Suprapubic skin (tissue), 4 donors: ENCODE measurements at regions not wholly inside any gene's neighbourhood (a gene's known extent, or its start where the extent isn't known, plus 50 kb on each side); places are given as distances from the start of the nearest gene placed in this dataset.
"Not testable (repeated sequence)": the region's sequence is repeated elsewhere in the genome, so short reads cannot be mapped to it uniquely, and the experiment has no call there.

ENCODE experiments used
- DNase-seq, 2 donors: peaks; one replicate each; pipeline ENCODE4 v3.0.0-alpha.2; 2019; ENCODE audit warnings: low spot score in 2 of 2
- H3K27ac ChIP-seq: fragments of 200-600 bp; sonication (generic); one replicate; pipeline ENCODE4 v1.5.1; 2019
- H3K27me3 ChIP-seq: fragments of 200-600 bp; sonication (generic); one replicate; pipeline ENCODE4 v1.5.1; 2019
- H3K36me3 ChIP-seq: fragments of 200-600 bp; sonication (generic); one replicate; pipeline ENCODE4 v1.5.1; 2019
- H3K4me1 ChIP-seq: fragments of 200-600 bp; sonication (generic); one replicate; pipeline ENCODE4 v1.5.1; 2019
- H3K4me3 ChIP-seq: fragments of 200-600 bp; sonication (generic); one replicate; pipeline ENCODE4 v1.5.1; 2019; ENCODE audit warnings: mild to moderate bottlenecking
- H3K9me3 ChIP-seq: fragments of 200-600 bp; sonication (generic); one replicate; pipeline ENCODE4 v1.5.1; 2019
- EP300 ChIP-seq: sonication (generic); formaldehyde crosslinking; IDR thresholded peaks from one replicate; pipeline ENCODE4 v1.6.1; 2017; ENCODE audit warnings: antibody characterized with exemption
- POLR2A ChIP-seq, 2 donors: fragments of 450-650 bp; IDR thresholded peaks; one replicate each; pipeline ENCODE4 v1.6.1; 2017; ENCODE audit warnings: antibody characterized with exemption in 2 of 2, mild to moderate bottlenecking in 2 of 2, moderate library complexity in 2 of 2
- POLR2AphosphoS5 ChIP-seq, 3 donors: sonication (generic); formaldehyde crosslinking; IDR thresholded peaks; one replicate each; pipeline ENCODE4 v1.6.1; 2017; ENCODE audit warnings: antibody characterized with exemption in 3 of 3
- WGBS: methylation state at CpG from one replicate; pipeline ENCODE4 v1.1.5; 2018; 5-methylcytosine and 5-hydroxymethylcytosine counted together
- TF ChIP-seq, protein P1 (sequence below), 2 donors: fragments of 200-600 bp in 1 of 2; fragments of 450-650 bp in 1 of 2; sonication (generic) in 1 of 2; IDR thresholded peaks; one replicate each; pipeline ENCODE4 v1.5.1; 2016 to 2019; ENCODE audit warnings: antibody characterized with exemption in 2 of 2, mild to moderate bottlenecking in 1 of 2, moderate library complexity in 1 of 2

DNA sequence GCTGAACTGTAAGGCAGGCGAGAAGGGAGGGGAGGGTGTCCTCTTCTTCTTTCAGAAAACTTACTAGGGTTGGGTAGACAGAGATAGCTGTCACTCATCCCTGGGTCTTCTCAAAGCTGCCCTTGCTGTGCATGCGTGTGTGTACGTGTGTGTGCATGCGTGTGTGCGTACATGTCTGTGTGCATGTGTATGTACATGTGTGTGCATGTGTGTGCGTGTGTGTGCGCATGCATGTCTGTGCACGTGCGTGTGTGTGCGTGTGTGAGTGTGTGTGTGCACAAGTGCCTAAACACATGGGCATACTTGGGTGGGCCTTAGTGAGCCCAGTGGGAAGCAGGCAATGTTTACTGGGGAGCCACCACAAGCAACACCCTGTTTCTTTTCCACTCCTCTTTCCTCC is 154.8 kb upstream of the TNRC6C start:
- TF ChIP-seq, protein P1, sequence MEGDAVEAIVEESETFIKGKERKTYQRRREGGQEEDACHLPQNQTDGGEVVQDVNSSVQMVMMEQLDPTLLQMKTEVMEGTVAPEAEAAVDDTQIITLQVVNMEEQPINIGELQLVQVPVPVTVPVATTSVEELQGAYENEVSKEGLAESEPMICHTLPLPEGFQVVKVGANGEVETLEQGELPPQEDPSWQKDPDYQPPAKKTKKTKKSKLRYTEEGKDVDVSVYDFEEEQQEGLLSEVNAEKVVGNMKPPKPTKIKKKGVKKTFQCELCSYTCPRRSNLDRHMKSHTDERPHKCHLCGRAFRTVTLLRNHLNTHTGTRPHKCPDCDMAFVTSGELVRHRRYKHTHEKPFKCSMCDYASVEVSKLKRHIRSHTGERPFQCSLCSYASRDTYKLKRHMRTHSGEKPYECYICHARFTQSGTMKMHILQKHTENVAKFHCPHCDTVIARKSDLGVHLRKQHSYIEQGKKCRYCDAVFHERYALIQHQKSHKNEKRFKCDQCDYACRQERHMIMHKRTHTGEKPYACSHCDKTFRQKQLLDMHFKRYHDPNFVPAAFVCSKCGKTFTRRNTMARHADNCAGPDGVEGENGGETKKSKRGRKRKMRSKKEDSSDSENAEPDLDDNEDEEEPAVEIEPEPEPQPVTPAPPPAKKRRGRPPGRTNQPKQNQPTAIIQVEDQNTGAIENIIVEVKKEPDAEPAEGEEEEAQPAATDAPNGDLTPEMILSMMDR (IDR thresholded peaks at IDR 0.05) = no peak
- TF ChIP-seq POLR2AphosphoS5 (IDR thresholded peaks at IDR 0.05) (no peak), EP300 (no peak), POLR2A (IDR thresholded peaks at IDR 0.05) (no peak)
- Histone ChIP-seq H3K9me3 (no peaks in the 10 kb centered on the region), H3K4me3 (no peak overlapping the region), H3K27ac (no peak overlapping the region), H3K36me3 (no peaks in the 10 kb centered on the region), H3K4me1 (no peaks in the 10 kb centered on the region), H3K27me3 (peaks cover 26% of the 10 kb centered on the region)
- DNase-seq = no peak
- 85% methylated on average over 10 of the region's 10 CpGs for WGBS

DNA sequence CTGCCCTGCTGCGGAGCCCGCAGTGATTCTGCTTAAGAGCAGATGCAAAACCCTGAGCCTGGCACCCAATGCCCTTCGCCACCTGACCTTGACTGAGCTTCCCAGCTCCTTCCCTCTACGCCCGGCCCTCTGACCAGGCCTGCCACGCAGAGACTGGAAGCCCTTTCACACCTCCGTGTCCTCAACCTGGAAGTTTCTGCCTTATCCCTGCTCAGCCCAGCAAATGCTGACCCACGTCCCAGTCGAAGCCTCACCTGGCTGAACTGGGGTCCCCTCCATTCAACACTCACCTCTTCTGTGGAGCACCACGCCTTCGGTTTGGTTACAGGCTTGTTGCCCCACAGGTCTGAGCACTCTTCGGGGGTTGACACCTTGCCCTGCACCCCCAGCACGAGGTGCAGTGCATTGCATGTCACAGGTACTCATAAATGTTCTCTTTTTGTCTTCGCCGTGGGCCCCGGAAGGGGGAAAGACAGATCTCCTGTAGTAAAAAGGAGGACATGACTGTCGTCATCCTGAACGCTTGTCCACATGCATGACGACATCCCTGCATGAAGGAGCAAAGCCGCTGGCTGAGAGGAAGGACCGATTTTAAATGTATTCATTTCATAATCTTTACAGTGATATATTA is 153.6 kb upstream of the TNRC6C start:
- no peak for TF ChIP-seq POLR2A (IDR thresholded peaks at IDR 0.05)
- TF ChIP-seq POLR2AphosphoS5 (IDR thresholded peaks at IDR 0.05) = no peak
- TF ChIP-seq, protein P1 (IDR thresholded peaks at IDR 0.05) = no peak
- TF ChIP-seq EP300 = no peak
- peaks cover 23% of the 10 kb centered on the region for H3K27me3 ChIP-seq
- H3K9me3 ChIP-seq = no peaks in the 10 kb centered on the region
- H3K4me1 ChIP-seq = no peaks in the 10 kb centered on the region
- H3K27ac ChIP-seq = no peak overlapping the region
- H3K36me3 ChIP-seq = no peaks in the 10 kb centered on the region
- WGBS = 84% methylated on average over 21 of the region's 21 CpGs
- no peak overlapping the region for H3K4me3 ChIP-seq
- no peak for DNase-seq

DNA sequence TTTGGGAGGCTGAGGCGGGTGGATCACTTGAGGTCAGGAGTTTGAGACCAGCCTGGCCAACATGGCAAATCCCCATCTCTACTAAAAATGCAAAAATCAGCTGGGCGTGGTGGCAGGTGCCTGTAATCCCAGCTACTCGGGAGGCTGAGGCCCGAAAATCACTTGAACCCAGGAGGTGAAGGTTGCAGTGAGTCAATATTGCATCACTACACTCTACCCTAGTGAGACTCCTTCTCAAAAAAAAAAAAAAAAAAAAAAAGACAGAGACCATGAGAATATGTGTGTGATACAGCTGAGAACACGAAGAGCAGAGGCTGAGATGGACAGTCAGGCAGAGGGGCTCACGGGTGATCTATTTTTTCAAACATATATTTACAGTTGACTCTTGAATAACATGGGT is 152.5 kb upstream of the TNRC6C start:
- not testable (repeated sequence) for H3K27ac ChIP-seq, H3K4me3 ChIP-seq

DNA sequence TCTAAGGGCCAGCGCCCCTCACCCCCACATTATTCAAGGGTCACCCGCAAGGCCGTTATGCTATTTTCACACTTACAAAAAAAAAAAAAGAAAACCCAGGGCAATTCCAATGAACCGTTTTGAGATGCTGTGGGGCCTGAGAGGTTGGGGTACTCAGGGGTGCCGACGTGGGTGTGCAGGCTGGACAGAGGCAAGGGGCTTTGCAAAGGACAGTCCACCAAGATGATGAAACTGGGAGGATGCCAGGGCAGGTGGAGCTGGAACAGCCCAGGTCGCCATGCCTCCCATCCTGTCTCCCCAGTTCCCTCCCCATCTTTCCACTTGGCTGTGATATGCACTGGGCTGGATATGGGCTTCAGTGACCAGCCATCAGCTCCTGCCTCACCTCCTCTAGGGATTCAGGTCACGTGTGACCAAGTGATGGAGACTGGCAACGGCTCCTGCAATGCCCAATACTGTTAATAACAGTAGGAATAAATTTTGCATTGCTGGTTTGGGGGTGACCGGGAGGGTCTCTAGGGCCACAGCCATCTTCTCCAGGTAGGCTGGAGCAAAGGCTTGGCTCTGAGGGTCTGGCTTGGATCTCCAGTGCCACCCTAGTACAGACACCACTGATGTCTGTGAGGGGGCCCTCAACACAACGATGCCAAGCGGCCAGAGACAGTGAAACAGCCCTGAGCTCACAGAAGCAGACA is 151.3 kb upstream of the TNRC6C start:
- DNase-seq = no peak
- Histone ChIP-seq H3K36me3 (no peaks in the 10 kb centered on the region), H3K4me1 (peaks cover 15% of the 10 kb centered on the region), H3K27ac (no peak overlapping the region), H3K27me3 (peaks cover 13% of the 10 kb centered on the region), H3K9me3 (no peaks in the 10 kb centered on the region), H3K4me3 (no peak overlapping the region)
- TF ChIP-seq EP300 = no peak
- WGBS = 75% methylated on average over 11 of the region's 12 CpGs

More for the DNA sequence above, 152.5 kb upstream of the TNRC6C start:
- not testable (repeated sequence) for H3K36me3 ChIP-seq, H3K9me3 ChIP-seq, H3K4me1 ChIP-seq, DNase-seq
- WGBS = 82% methylated on average over 6 of the region's 6 CpGs
- H3K27me3 ChIP-seq = peaks cover 23% of the 10 kb centered on the region

DNA sequence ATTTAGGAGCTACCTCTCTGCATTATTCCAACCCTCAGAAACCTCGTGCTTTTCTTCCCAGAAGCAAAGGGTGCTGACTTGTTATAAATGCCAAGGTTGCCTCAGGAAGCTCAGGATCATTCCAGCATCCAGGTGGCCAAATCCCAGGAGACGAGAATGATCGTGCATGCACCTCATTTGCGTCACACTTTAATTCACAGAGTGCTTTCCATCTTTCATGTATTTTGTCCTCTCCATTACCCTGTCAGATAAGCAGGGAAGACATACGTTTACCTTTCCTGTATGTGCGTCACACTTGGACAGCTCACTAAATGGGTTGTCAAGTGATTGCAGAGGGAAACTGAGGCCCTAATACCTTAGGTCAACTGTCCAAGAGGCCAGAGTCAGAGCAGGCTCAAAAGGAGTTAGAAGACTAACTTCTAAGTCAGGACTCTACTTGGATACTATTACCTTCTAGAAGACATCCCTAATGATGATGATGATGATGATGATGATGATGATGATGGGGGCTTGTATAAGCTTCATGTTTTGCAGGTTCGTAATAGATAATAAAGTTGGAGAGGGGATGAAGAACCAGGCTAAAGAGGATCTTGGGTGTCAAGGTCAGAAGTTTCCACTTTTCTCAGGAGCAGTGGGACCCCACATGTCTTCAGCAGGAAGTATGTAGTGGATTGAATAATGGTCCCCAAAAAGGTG is 150.6 kb upstream of the TNRC6C start:
- H3K4me1 ChIP-seq = peaks cover 15% of the 10 kb centered on the region
- H3K27ac ChIP-seq = no peak overlapping the region
- no peaks in the 10 kb centered on the region for H3K9me3 ChIP-seq
- H3K27me3 ChIP-seq = peaks cover 7% of the 10 kb centered on the region
- H3K4me3 ChIP-seq = no peak overlapping the region
- 84% methylated on average over 7 of the region's 7 CpGs for WGBS
- TF ChIP-seq POLR2A (IDR thresholded peaks at IDR 0.05) = no peak
- no peak for TF ChIP-seq POLR2AphosphoS5 (IDR thresholded peaks at IDR 0.05)
- TF ChIP-seq, protein P1 (IDR thresholded peaks at IDR 0.05) = no peak
- TF ChIP-seq EP300 = no peak
- DNase-seq = no peak
- no peaks in the 10 kb centered on the region for H3K36me3 ChIP-seq

DNA sequence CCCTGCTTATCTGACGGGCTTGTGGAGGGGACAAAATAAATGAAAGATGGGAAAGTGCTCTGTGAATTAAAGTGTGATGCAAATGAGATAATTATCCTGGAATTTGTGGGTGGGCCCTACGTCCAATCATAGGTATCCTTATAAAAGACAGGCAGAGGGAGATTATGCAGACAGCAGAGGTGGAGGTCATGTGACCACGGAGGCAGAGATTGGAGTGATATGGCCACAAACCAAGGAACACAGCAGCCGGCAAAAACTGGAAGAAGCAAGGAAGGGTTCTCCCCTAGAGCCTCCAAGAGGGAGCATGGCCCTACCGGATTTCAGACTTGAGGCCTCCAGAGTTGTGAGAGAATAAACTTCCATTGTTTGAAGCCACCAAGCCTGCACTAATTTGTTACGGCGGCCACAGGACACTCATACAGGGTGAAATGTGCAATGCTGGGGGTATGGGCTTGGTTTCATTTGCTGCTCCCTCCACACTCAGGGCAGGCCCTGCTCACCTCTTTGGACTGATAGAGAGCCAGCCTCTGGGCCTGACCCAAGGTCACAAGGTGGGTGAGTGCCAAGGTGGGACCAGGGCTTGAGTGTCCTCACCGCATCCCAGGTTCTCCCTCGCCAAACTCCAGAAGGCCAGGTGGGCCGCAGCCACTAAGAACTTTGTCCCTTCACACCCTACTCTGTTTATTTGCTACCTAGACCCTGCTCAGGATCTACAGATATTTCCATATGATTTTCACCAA is 149.6 kb upstream of the TNRC6C start:
- no peak for TF ChIP-seq EP300
- TF ChIP-seq POLR2AphosphoS5 (IDR thresholded peaks at IDR 0.05) = no peak
- no peak for TF ChIP-seq POLR2A (IDR thresholded peaks at IDR 0.05)
- TF ChIP-seq, protein P1 (IDR thresholded peaks at IDR 0.05) = no peak
- Histone ChIP-seq H3K4me1 (peaks cover 15% of the 10 kb centered on the region), H3K4me3 (no peak overlapping the region), H3K36me3 (no peaks in the 10 kb centered on the region), H3K27me3 (peaks cover 6% of the 10 kb centered on the region), H3K9me3 (no peaks in the 10 kb centered on the region), H3K27ac (no peak overlapping the region)
- WGBS = 81% methylated on average over 10 of the region's 10 CpGs
- DNase-seq = no peak
